GM12891 (cell line): ENCODE measurements at regions not wholly inside any gene's neighbourhood (a gene's known extent, or its start where the extent isn't known, plus 50 kb on each side); places are given as distances from the start of the nearest gene placed in this dataset.
"Not testable (repeated sequence)": the region's sequence is repeated elsewhere in the genome, so short reads cannot be mapped to it uniquely, and the experiment has no call there.

Experiments
- PAX5 ChIP-seq: IDR thresholded peaks from 2 replicates; pipeline ENCODE4 v1.6.1; 2011; ENCODE audit warnings: low read length, moderate library complexity, mild to moderate bottlenecking; ENCODE audit not compliant: insufficient read depth, severe bottlenecking
- POLR2A ChIP-seq: IDR thresholded peaks from 2 replicates; pipeline ENCODE4 v1.6.1; 2011; ENCODE audit warnings: low read depth, low read length, control low read depth
- POLR2AphosphoS5 ChIP-seq: IDR thresholded peaks from 2 replicates; pipeline ENCODE4 v1.6.1; 2011; ENCODE audit warnings: low read depth, low read length, control low read depth
- POU2F2 ChIP-seq: IDR thresholded peaks from 2 replicates; pipeline ENCODE4 v1.6.1; 2011; ENCODE audit warnings: low read depth, mild to moderate bottlenecking, control low read depth, low read length, moderate library complexity
- SPI1 ChIP-seq: IDR thresholded peaks from 2 replicates; pipeline ENCODE4 v1.6.1; 2011; ENCODE audit warnings: low read depth, low read length, control low read depth
- TAF1 ChIP-seq: IDR thresholded peaks from 2 replicates; pipeline ENCODE4 v1.6.1; 2011; ENCODE audit warnings: low read depth, low read length, control low read depth

- TF ChIP-seq POLR2A, SPI1, POLR2AphosphoS5, TAF1, POU2F2, PAX5: not testable (repeated sequence)
These were observed 66.4 kb upstream of the METTL9 start for GRCh38 chr16:21532996-21533395.
